Uterus (tissue), 3 donors: ENCODE measurements at regions not wholly inside any gene's neighbourhood (a gene's known extent, or its start where the extent isn't known, plus 50 kb on each side); places are given as distances from the start of the nearest gene placed in this dataset.

Source experiments
- DNase-seq, 2 donors: peaks; one replicate each; pipeline ENCODE4 v3.0.0-alpha.2; 2019 to 2020
- H3K27ac ChIP-seq, 2 donors: fragments of 200-600 bp; sonication (generic); 1 replicate in 1 of 2; 2 replicates in 1 of 2; pipeline ENCODE4 v1.5.1; 2016 to 2018
- H3K27me3 ChIP-seq, 2 donors: fragments of 200-600 bp; sonication (generic); one replicate each; pipeline ENCODE4 v1.5.1; 2018 to 2019; ENCODE audit warnings: control low read depth in 1 of 2
- H3K36me3 ChIP-seq, 2 donors: fragments of 200-600 bp; sonication (generic); one replicate each; pipeline ENCODE4 v1.5.1; 2019; ENCODE audit warnings: control low read depth in 1 of 2
- H3K4me1 ChIP-seq, 2 donors: fragments of 200-600 bp; sonication (generic); one replicate each; pipeline ENCODE4 v1.5.1; 2018 to 2019; ENCODE audit warnings: control low read depth in 1 of 2
- H3K4me3 ChIP-seq, 2 donors: fragments of 200-600 bp; sonication (generic); 1 replicate in 1 of 2; 2 replicates in 1 of 2; pipeline ENCODE4 v1.5.1; 2018 to 2019; ENCODE audit warnings: mild to moderate bottlenecking in 1 of 2
- H3K9me3 ChIP-seq, 2 donors: fragments of 200-600 bp; sonication (generic); one replicate each; pipeline ENCODE4 v1.5.1; 2019; ENCODE audit warnings: control low read depth in 1 of 2
- POLR2A ChIP-seq, 2 donors: fragments of 450-650 bp; IDR thresholded peaks; one replicate each; pipeline ENCODE4 v1.6.1; 2016; ENCODE audit warnings: antibody characterized with exemption in 2 of 2, mild to moderate bottlenecking in 1 of 2, moderate library complexity in 1 of 2
- intact Hi-C: fragments of 100-400 bp; cut with DNase I; formaldehyde crosslinking; loops from one replicate; pipeline ENCODE4 v1.15.1; 2023; ENCODE audit warnings: low total_unique reads
- TF ChIP-seq, protein P1 (sequence below), 4 experiments: fragments of 200-600 bp in 2 of 4; fragments of 450-650 bp in 2 of 4; sonication (generic) in 2 of 4; IDR thresholded peaks; one replicate each; pipeline ENCODE4 v1.5.1; 2016 to 2019; ENCODE audit warnings: antibody characterized with exemption in 4 of 4, mild to moderate bottlenecking in 2 of 4, moderate library complexity in 1 of 4
- donor health status: DM: yes; HTN: yes; CAD: no.

DNA sequence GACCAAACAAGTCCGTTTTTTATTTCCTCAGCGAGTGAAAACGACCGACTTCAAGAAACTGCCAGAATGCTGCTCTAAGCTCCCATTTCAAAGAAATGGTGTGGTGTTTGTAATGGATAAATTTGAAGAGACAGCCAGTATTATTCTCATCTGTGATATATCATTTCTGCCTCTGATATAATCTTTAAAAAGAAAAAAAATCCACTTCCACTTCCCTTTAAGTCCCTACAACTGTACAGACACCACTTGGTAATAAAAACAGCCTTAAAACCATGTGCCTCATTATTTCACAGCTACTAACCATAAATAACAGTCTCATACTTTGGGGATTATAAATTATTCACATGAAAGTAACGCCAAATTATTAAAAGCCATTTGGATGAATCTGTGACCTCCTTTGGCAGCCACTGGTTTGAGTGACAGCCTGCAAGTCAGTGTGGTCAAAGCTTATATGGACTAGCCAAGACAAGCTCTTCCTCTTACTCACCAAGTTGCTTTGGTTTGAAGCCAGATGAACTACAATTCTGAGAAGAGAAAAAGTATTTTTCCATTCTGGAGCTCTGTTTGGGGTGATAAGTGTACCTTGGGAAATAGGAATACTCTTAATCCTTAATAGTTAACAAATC is 168.0 kb downstream of the SHOX2 start:
- Histone ChIP-seq H3K36me3 (no peaks in the 10 kb centered on the region), H3K27me3 (no peaks in the 10 kb centered on the region), H3K4me3 (no peak overlapping the region), H3K27ac (no peak overlapping the region), H3K4me1 (no peaks in the 10 kb centered on the region), H3K9me3 (no peaks in the 10 kb centered on the region)
- intact Hi-C loops = no loop called here
- TF ChIP-seq POLR2A (IDR thresholded peaks at IDR 0.05) = no peak
- TF ChIP-seq, protein P1, sequence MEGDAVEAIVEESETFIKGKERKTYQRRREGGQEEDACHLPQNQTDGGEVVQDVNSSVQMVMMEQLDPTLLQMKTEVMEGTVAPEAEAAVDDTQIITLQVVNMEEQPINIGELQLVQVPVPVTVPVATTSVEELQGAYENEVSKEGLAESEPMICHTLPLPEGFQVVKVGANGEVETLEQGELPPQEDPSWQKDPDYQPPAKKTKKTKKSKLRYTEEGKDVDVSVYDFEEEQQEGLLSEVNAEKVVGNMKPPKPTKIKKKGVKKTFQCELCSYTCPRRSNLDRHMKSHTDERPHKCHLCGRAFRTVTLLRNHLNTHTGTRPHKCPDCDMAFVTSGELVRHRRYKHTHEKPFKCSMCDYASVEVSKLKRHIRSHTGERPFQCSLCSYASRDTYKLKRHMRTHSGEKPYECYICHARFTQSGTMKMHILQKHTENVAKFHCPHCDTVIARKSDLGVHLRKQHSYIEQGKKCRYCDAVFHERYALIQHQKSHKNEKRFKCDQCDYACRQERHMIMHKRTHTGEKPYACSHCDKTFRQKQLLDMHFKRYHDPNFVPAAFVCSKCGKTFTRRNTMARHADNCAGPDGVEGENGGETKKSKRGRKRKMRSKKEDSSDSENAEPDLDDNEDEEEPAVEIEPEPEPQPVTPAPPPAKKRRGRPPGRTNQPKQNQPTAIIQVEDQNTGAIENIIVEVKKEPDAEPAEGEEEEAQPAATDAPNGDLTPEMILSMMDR (IDR thresholded peaks at IDR 0.05) = no peak
- DNase-seq = no peak

DNA sequence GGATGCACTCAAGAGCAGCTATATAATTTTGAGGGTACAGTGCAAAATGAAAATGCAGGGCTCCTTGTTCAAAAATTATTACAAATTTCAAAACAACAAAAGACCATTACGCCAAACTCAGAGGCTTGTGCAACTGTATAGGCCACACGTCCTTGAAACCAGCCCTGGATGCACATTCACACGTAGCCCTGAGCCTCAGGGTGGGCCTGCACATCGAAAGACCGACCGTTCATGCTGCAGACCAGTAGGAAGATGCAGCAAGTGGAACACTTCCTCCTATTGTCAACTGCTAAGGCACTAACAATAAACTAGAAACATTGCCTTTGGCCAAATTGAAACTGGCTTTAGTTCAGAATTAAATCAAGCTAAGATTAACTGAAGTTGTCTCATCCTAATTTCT is 174.7 kb downstream of the SHOX2 start:
- Histone ChIP-seq H3K27me3 (no peaks in the 10 kb centered on the region), H3K9me3 (no peaks in the 10 kb centered on the region), H3K4me3 (no peak overlapping the region), H3K27ac (no peak overlapping the region), H3K4me1 (no peaks in the 10 kb centered on the region), H3K36me3 (no peaks in the 10 kb centered on the region)
- TF ChIP-seq, protein P1 (IDR thresholded peaks at IDR 0.05) = no peak
- TF ChIP-seq POLR2A (IDR thresholded peaks at IDR 0.05) = no peak
- DNase-seq = no peak
- intact Hi-C loops = no loop called here

DNA sequence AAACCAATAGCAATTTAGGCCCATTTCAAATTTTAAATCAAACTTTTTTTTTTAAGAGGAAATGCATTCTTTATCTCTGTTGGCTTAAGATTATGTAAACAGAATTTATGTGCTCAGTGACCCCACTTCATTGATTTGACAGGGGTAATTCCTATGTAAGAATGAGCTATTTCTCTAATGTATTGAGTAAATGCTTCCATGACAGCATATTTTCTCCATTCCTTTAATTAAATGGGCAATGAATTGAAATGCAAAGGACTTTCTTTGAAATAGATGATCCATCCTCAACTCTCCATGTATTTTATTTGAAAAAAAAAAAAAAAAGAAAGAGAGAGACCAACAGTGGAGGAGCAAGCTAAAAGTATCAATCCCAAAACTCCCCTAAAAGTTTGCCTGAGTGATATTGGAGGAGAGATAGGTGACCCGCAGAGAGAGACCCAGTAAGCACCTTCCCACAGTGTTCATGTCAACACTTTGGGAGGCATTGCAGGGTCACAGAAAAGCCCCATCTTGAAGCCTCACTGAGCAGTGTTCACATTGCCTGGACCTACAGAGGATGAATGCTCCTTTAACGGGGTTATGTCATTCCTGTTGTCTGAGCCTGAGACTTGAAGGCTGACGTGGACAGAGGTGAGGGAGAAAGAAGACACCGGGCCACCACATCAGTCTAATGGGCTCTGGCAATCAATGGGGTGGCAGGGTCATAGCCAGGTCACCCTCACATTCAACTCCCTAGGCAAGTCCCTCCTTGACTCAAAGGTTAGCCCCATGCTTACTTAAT is 176.0 kb downstream of the SHOX2 start:
- intact Hi-C loops = no loop called here
- Histone ChIP-seq H3K4me1 (no peaks in the 10 kb centered on the region), H3K27ac (no peak overlapping the region), H3K9me3 (no peaks in the 10 kb centered on the region), H3K36me3 (no peaks in the 10 kb centered on the region), H3K4me3 (no peak overlapping the region), H3K27me3 (no peaks in the 10 kb centered on the region)
- TF ChIP-seq, protein P1 (IDR thresholded peaks at IDR 0.05) = no peak
- TF ChIP-seq POLR2A (IDR thresholded peaks at IDR 0.05) = no peak
- DNase-seq = no peak

DNA sequence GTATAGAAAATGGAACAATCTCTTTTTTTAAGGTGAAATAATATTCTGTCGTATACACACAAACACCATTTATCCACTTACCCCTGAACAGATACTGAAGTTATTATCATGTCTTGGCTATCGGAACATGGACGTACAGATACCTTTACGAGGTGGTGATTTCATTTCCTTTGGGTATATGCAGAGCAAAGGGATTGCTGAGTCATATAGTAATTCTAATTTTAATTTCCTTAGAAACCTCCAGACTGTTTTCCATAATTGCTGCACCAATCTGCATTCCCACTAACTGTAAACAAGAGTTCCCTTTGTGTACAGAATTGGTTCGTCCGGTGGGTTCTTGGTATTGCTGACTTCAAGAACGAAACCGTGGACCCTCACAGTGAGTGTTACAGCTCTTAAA is 179.4 kb downstream of the SHOX2 start:
- intact Hi-C loops = no loop called here
- Histone ChIP-seq H3K4me3 (no peak overlapping the region), H3K27me3 (no peaks in the 10 kb centered on the region), H3K4me1 (no peaks in the 10 kb centered on the region), H3K36me3 (no peaks in the 10 kb centered on the region), H3K9me3 (no peaks in the 10 kb centered on the region), H3K27ac (no peak overlapping the region)
- TF ChIP-seq, protein P1 (IDR thresholded peaks at IDR 0.05) = no peak
- no peak for TF ChIP-seq POLR2A (IDR thresholded peaks at IDR 0.05)
- no peak for DNase-seq

DNA sequence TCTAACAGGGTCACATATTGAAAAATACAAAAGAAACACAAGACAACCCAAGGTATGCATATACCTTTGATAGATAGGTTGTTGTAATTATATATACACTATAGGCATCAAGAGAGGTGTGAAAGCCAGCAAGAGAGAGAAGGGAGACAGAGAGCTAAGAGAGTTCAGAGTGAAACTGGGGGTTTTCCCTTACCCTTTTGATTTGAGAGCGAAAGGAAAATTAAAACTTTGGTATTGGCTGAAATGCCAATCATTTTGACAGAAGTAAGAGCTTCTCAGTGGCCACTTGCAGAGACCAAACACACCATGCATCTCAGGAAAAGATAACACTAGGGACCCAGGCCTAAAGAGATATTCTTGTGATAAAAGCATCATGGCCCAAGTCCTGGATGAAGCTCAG is 183.6 kb downstream of the SHOX2 start:
- no peaks in the 10 kb centered on the region for H3K27me3 ChIP-seq
- intact Hi-C loops = no loop called here
- no peaks in the 10 kb centered on the region for H3K9me3 ChIP-seq
- no peak for TF ChIP-seq POLR2A (IDR thresholded peaks at IDR 0.05)
- TF ChIP-seq, protein P1 (IDR thresholded peaks at IDR 0.05) = no peak
- no peak overlapping the region for H3K27ac ChIP-seq
- H3K36me3 ChIP-seq = no peaks in the 10 kb centered on the region
- no peaks in the 10 kb centered on the region for H3K4me1 ChIP-seq
- no peak for DNase-seq
- H3K4me3 ChIP-seq = no peak overlapping the region
